ENCODE measurements at regions not wholly inside any gene's neighbourhood (a gene's known extent, or its start where the extent isn't known, plus 50 kb on each side); places are given as distances from the start of the nearest gene placed in this dataset.

GRCh38 chr2:188235364-188235763 is 56.3 kb upstream of the GULP1 start:
- DNase-seq (ENCODE audit: low spot score): no peak
- 80% methylated on average over 5 of the region's 5 CpGs for WGBS
- Histone ChIP-seq H3K27me3 (ENCODE audit: control insufficient read depth in 4 of 4, insufficient read depth in 4 of 4, low read length in 3 of 4) (no peaks in the 10 kb centered on the region), H3K9ac (ENCODE audit: low read depth in 1 of 2, low read length in 2 of 2) (no peak overlapping the region), H3K9me3 (ENCODE audit: control insufficient read depth in 4 of 4, low read length in 3 of 4) (no peaks in the 10 kb centered on the region), H3K4me1 (ENCODE audit: control insufficient read depth in 4 of 4, insufficient read depth in 4 of 4, low read length in 3 of 4) (no peaks in the 10 kb centered on the region), H3K27ac (ENCODE audit: low read depth in 1 of 2, low read length in 2 of 2) (no peak overlapping the region), H3K36me3 (ENCODE audit: control insufficient read depth in 4 of 4, insufficient read depth in 3 of 4, low read depth in 1 of 4, low read length in 3 of 4) (no peaks in the 10 kb centered on the region), H3K4me3 (ENCODE audit: low read depth in 1 of 3, low read length in 3 of 3) (no peak overlapping the region)
- TF ChIP-seq HNF4G (IDR thresholded peaks at IDR 0.05): no peak
- TF ChIP-seq FOXA2 (IDR thresholded peaks at IDR 0.05): no peak
- no peak for TF ChIP-seq GABPA (IDR thresholded peaks at IDR 0.05 in 1 of 2, conservative IDR thresholded peaks at IDR 0.05 in 1 of 2)
- no peak for TF ChIP-seq RAD21 (IDR thresholded peaks at IDR 0.05)
- no peak for TF ChIP-seq SP1 (IDR thresholded peaks at IDR 0.05)
- no peak for TF ChIP-seq FOXA1 (IDR thresholded peaks at IDR 0.05)
- TF ChIP-seq YY1 (IDR thresholded peaks at IDR 0.05): no peak
- no peak for TF ChIP-seq EGR1 (IDR thresholded peaks at IDR 0.05; ENCODE audit: low read depth in 2 of 2)
- TF ChIP-seq RXRA (IDR thresholded peaks at IDR 0.05): no peak
- no peak for TF ChIP-seq HNF4A (conservative IDR thresholded peaks at IDR 0.05)
- TF ChIP-seq NR2F2 (IDR thresholded peaks at IDR 0.05): no peak
- TF ChIP-seq JUND (IDR thresholded peaks at IDR 0.05): no peak
- TF ChIP-seq MAX (IDR thresholded peaks at IDR 0.05): no peak
- no peak for TF ChIP-seq ZBTB33 (IDR thresholded peaks at IDR 0.05)
- TF ChIP-seq TAF1 (conservative IDR thresholded peaks at IDR 0.05): no peak

GRCh38 chr2:188238386-188238785 is 53.3 kb upstream of the GULP1 start:
- Histone ChIP-seq H3K9me3 (ENCODE audit: control insufficient read depth in 4 of 4, low read length in 3 of 4) (no peaks in the 10 kb centered on the region), H3K9ac (ENCODE audit: low read depth in 1 of 2, low read length in 2 of 2) (no peak overlapping the region), H3K4me1 (ENCODE audit: control insufficient read depth in 4 of 4, insufficient read depth in 4 of 4, low read length in 3 of 4) (no peaks in the 10 kb centered on the region), H3K36me3 (ENCODE audit: control insufficient read depth in 4 of 4, insufficient read depth in 3 of 4, low read depth in 1 of 4, low read length in 3 of 4) (no peaks in the 10 kb centered on the region), H3K4me3 (ENCODE audit: low read depth in 1 of 3, low read length in 3 of 3) (no peak overlapping the region), H3K27me3 (ENCODE audit: control insufficient read depth in 4 of 4, insufficient read depth in 4 of 4, low read length in 3 of 4) (no peaks in the 10 kb centered on the region), H3K27ac (ENCODE audit: low read depth in 1 of 2, low read length in 2 of 2) (no peak overlapping the region)
- TF ChIP-seq CTCF (IDR thresholded peaks at IDR 0.05; ENCODE audit: low read depth, low read length, missing input control) (no peak), SP1 (IDR thresholded peaks at IDR 0.05) (no peak), RXRA (IDR thresholded peaks at IDR 0.05) (no peak), FOXA2 (IDR thresholded peaks at IDR 0.05) (no peak), ZBTB33 (IDR thresholded peaks at IDR 0.05) (no peak), NR2F2 (IDR thresholded peaks at IDR 0.05) (no peak), GABPA (IDR thresholded peaks at IDR 0.05 in 1 of 2, conservative IDR thresholded peaks at IDR 0.05 in 1 of 2) (no peak), EGR1 (IDR thresholded peaks at IDR 0.05; ENCODE audit: low read depth in 2 of 2) (no peak), REST (IDR thresholded peaks at IDR 0.05) (no peak), JUND (IDR thresholded peaks at IDR 0.05) (no peak), RAD21 (IDR thresholded peaks at IDR 0.05) (no peak), HNF4G (IDR thresholded peaks at IDR 0.05) (no peak)
- 60% methylated on average over 1 of the region's 1 CpG for WGBS
- no peak for DNase-seq (ENCODE audit: low spot score)

All from liver (tissue), 8 donors.